GM19023 (cell line): ENCODE measurements at regions not wholly inside any gene's neighbourhood (a gene's known extent, or its start where the extent isn't known, plus 50 kb on each side); places are given as distances from the start of the nearest gene placed in this dataset.

Experiments
- ATAC-seq: cut with Tn5 transposase; IDR thresholded peaks from one replicate; pipeline ENCODE4 v1.9.1; 2021; ENCODE audit warnings: mild to moderate bottlenecking, moderate library complexity; ENCODE audit not compliant: unreplicated experiment

DNA sequence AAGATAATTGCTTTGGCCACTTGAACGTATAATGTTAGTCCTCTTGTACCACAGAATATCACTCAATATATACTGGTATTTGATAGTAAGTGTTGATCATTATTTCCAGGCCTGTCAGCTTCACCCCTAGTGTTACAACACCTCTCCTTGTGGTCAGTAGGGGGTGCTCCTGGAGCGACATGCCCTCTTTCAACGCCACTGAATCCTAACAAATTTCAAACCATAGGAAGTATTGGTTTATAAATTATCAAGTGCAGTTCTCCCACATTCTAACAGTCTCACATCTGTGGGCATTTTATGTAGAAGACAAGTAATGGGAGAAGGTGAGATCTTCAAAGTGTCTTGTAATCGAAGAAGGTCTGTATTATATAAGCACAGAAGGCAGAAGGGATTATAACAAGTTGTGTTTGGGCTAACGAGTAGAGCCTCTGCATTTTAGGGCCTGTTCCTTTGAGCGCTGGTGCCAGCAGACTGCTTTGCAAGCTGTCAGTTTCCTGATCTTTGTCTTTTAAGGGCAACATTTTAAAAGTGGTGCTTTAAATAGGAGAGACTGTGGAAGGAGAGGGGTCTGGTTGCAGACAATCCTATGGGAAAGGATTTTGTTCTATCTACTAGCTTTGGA, 57.1 kb upstream of the CEP162 start:
- no peak for ATAC-seq

DNA sequence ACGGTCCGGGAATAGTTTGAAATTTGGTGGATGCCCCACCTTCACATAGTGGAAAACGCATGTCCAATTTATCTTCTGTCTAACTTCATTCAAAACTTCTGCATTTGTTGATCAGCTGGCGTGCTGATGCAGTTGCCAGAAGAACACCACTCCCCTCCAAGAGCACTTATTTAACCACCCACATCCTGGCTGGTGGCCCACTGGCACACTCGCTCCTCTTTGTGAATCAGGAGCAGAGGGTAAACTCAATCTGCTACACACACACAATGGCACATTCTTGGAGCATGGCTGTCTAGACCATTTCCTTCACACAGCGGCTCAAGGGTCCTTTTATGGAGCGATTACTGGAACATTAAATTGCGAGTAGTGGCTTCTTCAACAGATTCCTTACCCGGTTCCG, 55.1 kb upstream of the CEP162 start:
- ATAC-seq, result no peak

DNA sequence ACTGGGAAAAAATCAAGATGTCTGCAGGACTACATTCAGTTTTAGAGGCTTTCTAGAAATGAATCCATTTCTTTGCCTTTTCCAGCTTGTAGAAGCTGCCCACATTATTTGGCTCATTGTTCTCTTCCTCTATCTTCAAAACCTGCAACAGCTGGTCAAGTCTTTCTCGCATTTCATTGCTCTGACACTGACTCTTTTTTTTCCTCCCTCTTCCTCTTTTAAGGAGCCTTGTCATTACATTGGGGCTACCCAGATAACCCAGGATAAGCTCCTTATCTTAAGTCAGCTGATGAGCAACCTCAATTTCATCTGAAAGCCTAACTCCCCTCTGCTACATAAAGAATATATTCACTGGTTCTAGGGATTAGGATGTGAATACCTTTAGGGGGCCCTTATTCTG, 53.2 kb upstream of the CEP162 start:
- no peak for ATAC-seq

DNA sequence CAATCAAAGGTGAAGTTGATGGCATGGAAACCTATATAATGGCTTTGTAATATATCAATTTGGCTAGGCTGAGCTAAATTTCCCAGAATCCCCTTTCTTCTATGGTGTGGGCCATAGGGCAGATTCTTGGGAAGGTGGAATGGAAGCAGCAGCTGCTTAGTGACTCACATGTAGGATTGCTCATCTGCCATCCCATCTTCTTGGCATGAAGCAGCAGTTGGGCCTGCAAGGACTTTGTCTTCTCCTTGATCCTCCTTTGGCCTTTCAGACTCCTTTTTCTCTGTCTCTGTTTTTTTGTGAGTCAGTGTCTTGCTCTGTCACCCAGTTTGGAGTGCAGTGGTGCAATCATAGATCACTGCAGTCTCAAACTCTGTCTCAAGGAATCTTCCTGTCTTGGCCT, 52.6 kb upstream of the CEP162 start:
- no peak for ATAC-seq

DNA sequence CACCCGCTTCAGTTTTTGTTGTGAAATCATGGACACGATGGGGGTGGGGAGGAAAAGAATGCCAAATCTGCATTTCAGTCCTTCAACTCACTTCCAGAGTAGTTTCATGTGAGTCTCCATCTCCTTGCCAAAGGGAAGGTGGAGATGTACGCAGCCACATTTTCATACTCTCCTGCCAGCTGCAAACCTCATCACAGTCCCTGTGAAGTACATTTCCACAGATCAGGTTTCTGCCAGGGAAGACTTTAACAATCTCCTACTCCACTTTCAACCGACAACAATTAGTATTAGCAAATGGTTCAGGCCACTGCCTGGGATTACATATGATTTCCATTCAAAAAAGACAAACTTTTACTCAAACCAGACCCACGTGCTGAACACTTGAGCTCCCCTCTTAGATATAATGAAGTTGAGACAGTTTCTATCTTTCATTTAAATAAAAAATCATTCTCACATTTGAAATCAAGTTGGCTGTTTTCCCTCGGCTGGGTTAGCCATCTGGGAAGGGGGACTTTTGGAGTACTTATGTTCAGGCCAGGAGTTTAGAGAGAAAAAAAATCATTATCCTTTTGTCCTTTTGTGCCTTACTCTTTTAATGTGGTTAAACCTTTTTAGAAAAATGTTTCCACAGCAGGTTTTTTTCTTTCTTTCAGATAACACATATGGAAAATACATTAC, 51.0 kb upstream of the CEP162 start:
- ATAC-seq, result no peak
